ENCODE measurements at regions not wholly inside any gene's neighbourhood (a gene's known extent, or its start where the extent isn't known, plus 50 kb on each side); places are given as distances from the start of the nearest gene placed in this dataset.

DNA sequence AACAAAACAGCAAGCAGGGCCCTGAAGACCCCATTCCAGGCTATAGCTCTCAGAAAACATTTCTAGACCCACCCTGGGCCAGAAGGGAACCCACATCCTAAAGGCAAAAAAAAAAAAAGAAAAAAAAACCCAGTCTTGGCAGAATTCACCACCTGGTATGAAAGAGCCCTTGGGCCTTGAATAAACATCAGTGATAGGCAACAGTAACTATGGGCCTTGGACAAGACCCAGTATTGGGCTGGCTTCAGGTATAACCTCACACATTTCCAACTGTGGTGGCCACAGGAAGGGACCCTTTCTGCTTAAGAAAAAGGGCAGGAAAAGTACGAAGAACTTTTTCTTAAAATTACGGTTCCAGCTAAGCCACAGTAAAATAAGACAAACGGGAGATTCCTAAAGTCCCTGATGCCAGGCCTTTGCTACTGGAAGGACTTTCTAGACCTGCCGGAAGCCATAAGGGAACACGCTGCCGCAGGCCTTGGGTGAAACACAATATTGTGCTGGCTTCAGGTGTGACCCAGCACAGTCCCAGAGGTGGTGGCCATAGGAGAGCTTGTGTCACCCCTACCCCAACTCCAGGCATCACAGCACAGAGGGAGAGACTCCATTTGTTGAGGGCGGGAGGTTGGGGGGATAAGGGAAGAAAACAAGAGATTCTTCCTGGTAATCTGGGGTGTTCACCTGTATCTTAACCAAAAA lies 505.2 kb upstream of the RGMB start (continued):
- TF ChIP-seq, protein P1, sequence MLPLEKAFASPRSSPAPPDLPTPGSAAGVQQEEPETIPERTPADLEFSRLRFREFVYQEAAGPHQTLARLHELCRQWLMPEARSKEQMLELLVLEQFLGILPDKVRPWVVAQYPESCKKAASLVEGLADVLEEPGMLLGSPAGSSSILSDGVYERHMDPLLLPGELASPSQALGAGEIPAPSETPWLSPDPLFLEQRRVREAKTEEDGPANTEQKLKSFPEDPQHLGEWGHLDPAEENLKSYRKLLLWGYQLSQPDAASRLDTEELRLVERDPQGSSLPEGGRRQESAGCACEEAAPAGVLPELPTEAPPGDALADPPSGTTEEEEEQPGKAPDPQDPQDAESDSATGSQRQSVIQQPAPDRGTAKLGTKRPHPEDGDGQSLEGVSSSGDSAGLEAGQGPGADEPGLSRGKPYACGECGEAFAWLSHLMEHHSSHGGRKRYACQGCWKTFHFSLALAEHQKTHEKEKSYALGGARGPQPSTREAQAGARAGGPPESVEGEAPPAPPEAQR (tag by site-specific recombination; IDR thresholded peaks at IDR 0.05) = no peak
- no peak for TF ChIP-seq ZNF157 (tag by site-specific recombination; IDR thresholded peaks at IDR 0.05)

DNA sequence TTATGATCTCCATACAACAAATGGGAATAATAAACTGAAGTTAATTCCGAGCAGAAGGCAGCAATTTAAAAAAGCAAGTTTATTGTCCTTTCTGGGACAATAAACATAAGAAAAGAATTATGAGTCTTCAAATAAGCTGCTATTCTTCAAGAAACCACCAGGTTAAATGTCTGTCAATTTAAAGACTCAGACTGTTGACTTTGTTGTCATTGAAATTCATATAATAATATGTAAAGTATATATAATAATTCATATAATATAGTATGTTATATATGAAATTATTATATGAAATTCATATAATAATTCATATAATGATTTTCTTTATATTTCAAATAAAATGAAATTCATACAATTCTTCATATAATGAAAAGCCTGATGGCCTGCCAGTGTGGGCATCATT lies 497.5 kb upstream of the RGMB start:
- CTCF ChIA-PET = interaction anchor here (0.7 kb wide), 1 partner anchor 209 kb away, joined by 3 read pairs; no protein-coding TSS in a partner anchor
- no peaks in the 10 kb centered on the region for H3K36me3 ChIP-seq (ENCODE audit: control insufficient read depth in 2 of 2, insufficient read depth in 1 of 2, low read length in 2 of 2)

DNA sequence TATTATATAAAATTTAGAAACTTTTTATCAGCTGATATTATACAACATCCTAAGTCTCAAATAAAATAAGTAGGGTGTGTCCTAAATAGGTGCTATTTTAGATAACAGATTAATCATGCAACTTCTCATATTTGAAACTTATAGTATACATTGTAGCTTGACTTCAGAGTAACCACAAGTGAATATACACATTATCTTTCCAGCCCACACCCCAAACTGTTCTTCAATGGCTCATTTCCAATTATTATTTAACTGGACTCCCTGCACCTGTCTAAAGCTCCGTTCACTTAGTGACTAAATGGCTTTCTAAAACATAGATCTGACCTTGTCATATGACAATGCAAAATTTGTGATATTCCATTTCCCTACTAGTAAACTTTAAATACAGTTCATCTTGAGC lies 490.9 kb upstream of the RGMB start:
- Histone ChIP-seq H3K4me1 (ENCODE audit: control insufficient read depth, insufficient read depth, low read length) (no peaks in the 10 kb centered on the region), H3K9me3 (ENCODE audit: control insufficient read depth, insufficient read depth, low read depth, low read length) (no peaks in the 10 kb centered on the region), H3K4me3 (ENCODE audit: low read depth, low read length) (no peak overlapping the region), H3K36me3 (ENCODE audit: control insufficient read depth in 2 of 2, insufficient read depth in 1 of 2, low read length in 2 of 2) (no peaks in the 10 kb centered on the region), H3K27ac (ENCODE audit: extremely low read depth, low read depth, low read length) (no peak overlapping the region)
- CTCF ChIA-PET = no interaction called here
- POLR2A ChIA-PET = no interaction called here
- TF ChIP-seq ZNF155 (tag by site-specific recombination; IDR thresholded peaks at IDR 0.05) (no peak), BCL11A (tag by site-specific recombination; IDR thresholded peaks at IDR 0.05; ENCODE audit: low read depth) (no peak), ZSCAN23 (tag by site-specific recombination; IDR thresholded peaks at IDR 0.05) (no peak), TCF7L2 (IDR thresholded peaks at IDR 0.05; ENCODE audit: borderline replicate concordance, low read depth, low read length) (no peak), ZNF24 (tag by site-specific recombination; IDR thresholded peaks at IDR 0.05) (no peak), ZNF341 (tag by site-specific recombination; IDR thresholded peaks at IDR 0.05; ENCODE audit: low read depth) (no peak)
- TF ChIP-seq, protein P2, sequence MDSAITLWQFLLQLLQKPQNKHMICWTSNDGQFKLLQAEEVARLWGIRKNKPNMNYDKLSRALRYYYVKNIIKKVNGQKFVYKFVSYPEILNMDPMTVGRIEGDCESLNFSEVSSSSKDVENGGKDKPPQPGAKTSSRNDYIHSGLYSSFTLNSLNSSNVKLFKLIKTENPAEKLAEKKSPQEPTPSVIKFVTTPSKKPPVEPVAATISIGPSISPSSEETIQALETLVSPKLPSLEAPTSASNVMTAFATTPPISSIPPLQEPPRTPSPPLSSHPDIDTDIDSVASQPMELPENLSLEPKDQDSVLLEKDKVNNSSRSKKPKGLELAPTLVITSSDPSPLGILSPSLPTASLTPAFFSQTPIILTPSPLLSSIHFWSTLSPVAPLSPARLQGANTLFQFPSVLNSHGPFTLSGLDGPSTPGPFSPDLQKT (IDR thresholded peaks at IDR 0.05; ENCODE audit: borderline replicate concordance, low read depth, low read length) = no peak

More for the DNA sequence above, 497.5 kb upstream of the RGMB start:
- H3K27ac ChIP-seq (ENCODE audit: extremely low read depth, low read depth, low read length) = no peak overlapping the region
- no peaks in the 10 kb centered on the region for H3K9me3 ChIP-seq (ENCODE audit: control insufficient read depth, insufficient read depth, low read depth, low read length)
- POLR2A ChIA-PET = no interaction called here
- no peaks in the 10 kb centered on the region for H3K4me1 ChIP-seq (ENCODE audit: control insufficient read depth, insufficient read depth, low read length)
- TF ChIP-seq ZNF585B (tag by site-specific recombination; IDR thresholded peaks at IDR 0.05) = no peak
- no peak for TF ChIP-seq ZXDB (tag by site-specific recombination; IDR thresholded peaks at IDR 0.05)
- no peak for TF ChIP-seq ZNF76 (tag by site-specific recombination; IDR thresholded peaks at IDR 0.05; ENCODE audit: borderline replicate concordance, low read depth)
- no peak for TF ChIP-seq ZNF610 (tag by site-specific recombination; IDR thresholded peaks at IDR 0.05; ENCODE audit: borderline replicate concordance)
- no peak for TF ChIP-seq ZNF624 (tag by site-specific recombination; IDR thresholded peaks at IDR 0.05)
- TF ChIP-seq SCRT1 (tag by site-specific recombination; IDR thresholded peaks at IDR 0.05; ENCODE audit: borderline replicate concordance) = no peak
- H3K4me3 ChIP-seq (ENCODE audit: low read depth, low read length) = no peak overlapping the region

DNA sequence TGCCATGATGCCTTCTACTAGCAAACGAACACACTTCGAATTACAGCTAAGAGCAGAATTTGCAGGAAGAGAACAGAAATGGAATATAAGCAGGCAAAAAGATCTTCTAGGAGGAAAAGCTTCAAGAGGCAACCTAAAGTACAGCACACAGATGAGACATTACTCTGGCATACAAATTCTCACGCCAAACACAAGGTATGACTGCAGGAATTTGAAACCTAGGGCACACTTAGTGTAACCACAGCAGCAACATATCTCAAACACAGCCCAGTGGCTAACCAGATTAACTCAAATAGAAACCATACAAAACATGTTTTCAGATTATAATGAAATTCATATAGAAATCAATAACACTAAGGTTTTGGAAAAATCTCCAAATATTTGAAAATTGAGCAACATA lies 481.0 kb upstream of the RGMB start:
- H3K4me1 ChIP-seq (ENCODE audit: control insufficient read depth, insufficient read depth, low read length) = no peaks in the 10 kb centered on the region
- POLR2A ChIA-PET = no interaction called here
- H3K27ac ChIP-seq (ENCODE audit: extremely low read depth, low read depth, low read length) = no peak overlapping the region
- no peak overlapping the region for H3K4me3 ChIP-seq (ENCODE audit: low read depth, low read length)
- no peaks in the 10 kb centered on the region for H3K36me3 ChIP-seq (ENCODE audit: control insufficient read depth in 2 of 2, insufficient read depth in 1 of 2, low read length in 2 of 2)
- no peaks in the 10 kb centered on the region for H3K9me3 ChIP-seq (ENCODE audit: control insufficient read depth, insufficient read depth, low read depth, low read length)
- CTCF ChIA-PET = no interaction called here
- TF ChIP-seq ZNF791 (tag by site-specific recombination; IDR thresholded peaks at IDR 0.05) (no peak), ZNF707 (tag by site-specific recombination; IDR thresholded peaks at IDR 0.05) (no peak), ZSCAN30 (tag by site-specific recombination; IDR thresholded peaks at IDR 0.05) (no peak), ZFP41 (tag by site-specific recombination; IDR thresholded peaks at IDR 0.05; ENCODE audit: borderline replicate concordance) (no peak), ZNF670 (tag by site-specific recombination; IDR thresholded peaks at IDR 0.05; ENCODE audit: low read depth) (no peak), ZNF561 (tag by site-specific recombination; IDR thresholded peaks at IDR 0.05; ENCODE audit: borderline replicate concordance) (no peak), SP2 (tag by site-specific recombination; IDR thresholded peaks at IDR 0.05) (no peak), KLF9 (tag by site-specific recombination; IDR thresholded peaks at IDR 0.05; ENCODE audit: low read depth) (no peak)
- TF ChIP-seq, protein P3, sequence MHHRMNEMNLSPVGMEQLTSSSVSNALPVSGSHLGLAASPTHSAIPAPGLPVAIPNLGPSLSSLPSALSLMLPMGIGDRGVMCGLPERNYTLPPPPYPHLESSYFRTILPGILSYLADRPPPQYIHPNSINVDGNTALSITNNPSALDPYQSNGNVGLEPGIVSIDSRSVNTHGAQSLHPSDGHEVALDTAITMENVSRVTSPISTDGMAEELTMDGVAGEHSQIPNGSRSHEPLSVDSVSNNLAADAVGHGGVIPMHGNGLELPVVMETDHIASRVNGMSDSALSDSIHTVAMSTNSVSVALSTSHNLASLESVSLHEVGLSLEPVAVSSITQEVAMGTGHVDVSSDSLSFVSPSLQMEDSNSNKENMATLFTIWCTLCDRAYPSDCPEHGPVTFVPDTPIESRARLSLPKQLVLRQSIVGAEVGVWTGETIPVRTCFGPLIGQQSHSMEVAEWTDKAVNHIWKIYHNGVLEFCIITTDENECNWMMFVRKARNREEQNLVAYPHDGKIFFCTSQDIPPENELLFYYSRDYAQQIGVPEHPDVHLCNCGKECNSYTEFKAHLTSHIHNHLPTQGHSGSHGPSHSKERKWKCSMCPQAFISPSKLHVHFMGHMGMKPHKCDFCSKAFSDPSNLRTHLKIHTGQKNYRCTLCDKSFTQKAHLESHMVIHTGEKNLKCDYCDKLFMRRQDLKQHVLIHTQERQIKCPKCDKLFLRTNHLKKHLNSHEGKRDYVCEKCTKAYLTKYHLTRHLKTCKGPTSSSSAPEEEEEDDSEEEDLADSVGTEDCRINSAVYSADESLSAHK (tag by site-specific recombination; IDR thresholded peaks at IDR 0.05) = no peak
- TF ChIP-seq, protein P4, sequence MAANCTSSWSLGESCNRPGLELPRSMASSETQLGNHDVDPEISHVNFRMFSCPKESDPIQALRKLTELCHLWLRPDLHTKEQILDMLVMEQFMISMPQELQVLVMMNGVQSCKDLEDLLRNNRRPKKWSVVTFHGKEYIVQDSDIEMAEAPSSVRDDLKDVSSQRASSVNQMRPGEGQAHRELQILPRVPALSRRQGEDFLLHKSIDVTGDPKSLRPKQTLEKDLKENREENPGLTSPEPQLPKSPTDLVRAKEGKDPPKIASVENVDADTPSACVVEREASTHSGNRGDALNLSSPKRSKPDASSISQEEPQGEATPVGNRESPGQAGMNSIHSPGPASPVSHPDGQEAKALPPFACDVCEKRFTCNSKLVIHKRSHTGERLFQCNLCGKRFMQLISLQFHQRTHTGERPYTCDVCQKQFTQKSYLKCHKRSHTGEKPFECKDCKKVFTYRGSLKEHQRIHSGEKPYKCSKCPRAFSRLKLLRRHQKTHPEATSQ (tag by site-specific recombination; IDR thresholded peaks at IDR 0.05) = no peak
